ENCODE measurements at regions not wholly inside any gene's neighbourhood (a gene's known extent, or its start where the extent isn't known, plus 50 kb on each side); places are given as distances from the start of the nearest gene placed in this dataset.

GRCh38 chr4:24240655-24241054 lies 343.7 kb downstream of the DHX15 start:
- CTCF ChIA-PET: no interaction called here
- H3K79me2 ChIP-seq (ENCODE audit: low read length): no peaks in the 10 kb centered on the region
- H3F3A ChIP-seq (ENCODE audit: low read length, unreplicated experiment): no peaks in the 10 kb centered on the region
- ATAC-seq: no peak
- no peaks in the 10 kb centered on the region for H3K9me3 ChIP-seq (ENCODE audit: low read length)
- no peak for DNase-seq
- intact Hi-C loops (cut with micrococcal nuclease): no loop called here
- H3K4me1 ChIP-seq (ENCODE audit: insufficient read depth, low read length): no peaks in the 10 kb centered on the region
- no peak overlapping the region for H3K4me2 ChIP-seq (ENCODE audit: low read length)
- no peaks in the 10 kb centered on the region for H3K9me2 ChIP-seq (replicated peaks; ENCODE audit: low read length)
- TF ChIP-seq EZH2phosphoT487 (IDR thresholded peaks at IDR 0.05; ENCODE audit: borderline replicate concordance, low read length): no peak
- TF ChIP-seq EZH2 (IDR thresholded peaks at IDR 0.05; ENCODE audit: low read length, unreplicated experiment): no peak
- TF ChIP-seq, protein P1, sequence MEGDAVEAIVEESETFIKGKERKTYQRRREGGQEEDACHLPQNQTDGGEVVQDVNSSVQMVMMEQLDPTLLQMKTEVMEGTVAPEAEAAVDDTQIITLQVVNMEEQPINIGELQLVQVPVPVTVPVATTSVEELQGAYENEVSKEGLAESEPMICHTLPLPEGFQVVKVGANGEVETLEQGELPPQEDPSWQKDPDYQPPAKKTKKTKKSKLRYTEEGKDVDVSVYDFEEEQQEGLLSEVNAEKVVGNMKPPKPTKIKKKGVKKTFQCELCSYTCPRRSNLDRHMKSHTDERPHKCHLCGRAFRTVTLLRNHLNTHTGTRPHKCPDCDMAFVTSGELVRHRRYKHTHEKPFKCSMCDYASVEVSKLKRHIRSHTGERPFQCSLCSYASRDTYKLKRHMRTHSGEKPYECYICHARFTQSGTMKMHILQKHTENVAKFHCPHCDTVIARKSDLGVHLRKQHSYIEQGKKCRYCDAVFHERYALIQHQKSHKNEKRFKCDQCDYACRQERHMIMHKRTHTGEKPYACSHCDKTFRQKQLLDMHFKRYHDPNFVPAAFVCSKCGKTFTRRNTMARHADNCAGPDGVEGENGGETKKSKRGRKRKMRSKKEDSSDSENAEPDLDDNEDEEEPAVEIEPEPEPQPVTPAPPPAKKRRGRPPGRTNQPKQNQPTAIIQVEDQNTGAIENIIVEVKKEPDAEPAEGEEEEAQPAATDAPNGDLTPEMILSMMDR (conservative IDR thresholded peaks at IDR 0.05; ENCODE audit: low read depth, low read length): no peak
- H3K4me3 ChIP-seq (ENCODE audit: low read length): no peak overlapping the region
- no peaks in the 10 kb centered on the region for H3K36me3 ChIP-seq (ENCODE audit: low read depth, low read length)
- no peaks in the 10 kb centered on the region for H4K20me1 ChIP-seq (ENCODE audit: low read length)
- H2AFZ ChIP-seq (ENCODE audit: low read length): no peak overlapping the region
- POLR2A ChIA-PET (ENCODE audit: unreplicated experiment): no interaction called here
- no peak overlapping the region for H3K27ac ChIP-seq (ENCODE audit: low read length)
- no peaks in the 10 kb centered on the region for H3K27me3 ChIP-seq (ENCODE audit: low read length)
- no peak overlapping the region for H3K9ac ChIP-seq (ENCODE audit: low read length)
- no TSS peak for BruUV-seq (replicated peaks)

DNA sequence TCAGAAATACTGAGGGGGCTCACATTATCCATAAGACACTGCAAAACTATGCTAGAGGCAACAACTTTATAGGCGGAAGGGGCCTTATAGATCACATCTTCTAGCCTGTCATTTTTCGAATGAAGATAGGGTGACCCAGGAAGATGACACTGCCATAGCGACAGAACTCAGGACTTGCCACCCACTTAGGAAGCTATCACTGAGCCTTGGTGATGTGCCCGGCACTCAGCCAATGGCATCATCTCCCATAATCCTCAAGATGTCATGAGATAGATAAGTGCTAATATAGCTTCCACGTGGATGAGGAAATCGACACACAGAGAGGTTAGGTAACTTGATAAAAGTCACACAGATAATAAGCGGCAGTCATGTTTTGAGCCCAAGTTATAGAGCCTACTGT lies 346.6 kb downstream of the DHX15 start:
- Histone ChIP-seq H3F3A (ENCODE audit: low read length, unreplicated experiment) (no peaks in the 10 kb centered on the region), H3K9ac (ENCODE audit: low read length) (no peak overlapping the region), H3K79me2 (ENCODE audit: low read length) (no peaks in the 10 kb centered on the region), H2AFZ (ENCODE audit: low read length) (no peak overlapping the region), H3K9me3 (ENCODE audit: low read length) (no peaks in the 10 kb centered on the region), H4K20me1 (ENCODE audit: low read length) (no peaks in the 10 kb centered on the region), H3K9me2 (replicated peaks; ENCODE audit: low read length) (no peaks in the 10 kb centered on the region), H3K27ac (ENCODE audit: low read length) (no peak overlapping the region), H3K4me1 (ENCODE audit: insufficient read depth, low read length) (no peaks in the 10 kb centered on the region), H3K4me2 (ENCODE audit: low read length) (no peak overlapping the region), H3K27me3 (ENCODE audit: low read length) (0 out of 2 replicates have a peak, but pooled peaks cover 9% of the 10 kb centered on the region), H3K36me3 (ENCODE audit: low read depth, low read length) (no peaks in the 10 kb centered on the region), H3K4me3 (ENCODE audit: low read length) (no peak overlapping the region)
- ATAC-seq (no peak), DNase-seq (no peak)
- BruUV-seq (replicated peaks): no TSS peak
- TF ChIP-seq EZH2phosphoT487 (IDR thresholded peaks at IDR 0.05; ENCODE audit: borderline replicate concordance, low read length): no peak
- no peak for TF ChIP-seq EZH2 (IDR thresholded peaks at IDR 0.05; ENCODE audit: low read length, unreplicated experiment)
- TF ChIP-seq, protein P1 (conservative IDR thresholded peaks at IDR 0.05; ENCODE audit: low read depth, low read length): no peak
- ChIA-PET POLR2A (ENCODE audit: unreplicated experiment) (no interaction called here), CTCF (no interaction called here)
- intact Hi-C loops (cut with micrococcal nuclease): no loop called here

- Histone ChIP-seq H3K4me3 (ENCODE audit: low read length) (no peak overlapping the region), H2AFZ (ENCODE audit: low read length) (no peak overlapping the region), H3K4me2 (ENCODE audit: low read length) (no peak overlapping the region), H3K9ac (ENCODE audit: low read length) (no peak overlapping the region), H3K79me2 (ENCODE audit: low read length) (no peaks in the 10 kb centered on the region), H4K20me1 (ENCODE audit: low read length) (no peaks in the 10 kb centered on the region), H3K9me3 (ENCODE audit: low read length) (no peaks in the 10 kb centered on the region), H3F3A (ENCODE audit: low read length, unreplicated experiment) (no peaks in the 10 kb centered on the region), H3K4me1 (ENCODE audit: insufficient read depth, low read length) (no peaks in the 10 kb centered on the region), H3K27ac (ENCODE audit: low read length) (no peak overlapping the region), H3K9me2 (replicated peaks; ENCODE audit: low read length) (no peaks in the 10 kb centered on the region), H3K36me3 (ENCODE audit: low read depth, low read length) (no peaks in the 10 kb centered on the region), H3K27me3 (ENCODE audit: low read length) (peaks cover 18% of the 10 kb centered on the region)
- no TSS peak for BruUV-seq (replicated peaks)
- TF ChIP-seq EZH2 (IDR thresholded peaks at IDR 0.05; ENCODE audit: low read length, unreplicated experiment) (no peak), EZH2phosphoT487 (IDR thresholded peaks at IDR 0.05; ENCODE audit: borderline replicate concordance, low read length) (no peak)
- TF ChIP-seq, protein P1 (conservative IDR thresholded peaks at IDR 0.05; ENCODE audit: low read depth, low read length): no peak
- CTCF ChIA-PET: no interaction called here
- DNase-seq (no peak), ATAC-seq (no peak)
- POLR2A ChIA-PET (ENCODE audit: unreplicated experiment): no interaction called here
- intact Hi-C loops (cut with micrococcal nuclease): no loop called here
Measured at GRCh38 chr4:24236532-24236931, 346.7 kb upstream of the PPARGC1A start.
